ENCODE measurements at regions not wholly inside any gene's neighbourhood (a gene's known extent, or its start where the extent isn't known, plus 50 kb on each side); places are given as distances from the start of the nearest gene placed in this dataset.
"Not testable (repeated sequence)": the region's sequence is repeated elsewhere in the genome, so short reads cannot be mapped to it uniquely, and the experiment has no call there.

- TF ChIP-seq CTCF (conservative IDR thresholded peaks at IDR 0.05; ENCODE audit: low read depth, low read length); EZH2 (IDR thresholded peaks at IDR 0.05; ENCODE audit: low read length, unreplicated experiment); EZH2phosphoT487 (IDR thresholded peaks at IDR 0.05; ENCODE audit: borderline replicate concordance, low read length): not testable (repeated sequence)
Measured at GRCh38 chr2:90297701-90298100, 1606.2 kb downstream of the RPIA start.

Data from PC-3 (cell line).